ENCODE measurements at regions not wholly inside any gene's neighbourhood (a gene's known extent, or its start where the extent isn't known, plus 50 kb on each side); places are given as distances from the start of the nearest gene placed in this dataset.

- no peak overlapping the region for H3K4ac ChIP-seq (ENCODE audit: low read depth, low read length)
- H4K8ac ChIP-seq (ENCODE audit: low read depth, low read length), result no peak overlapping the region
- H2BK12ac ChIP-seq (ENCODE audit: low read length), result no peak overlapping the region
- H2BK5ac ChIP-seq (ENCODE audit: low read depth, low read length, poor library complexity), result no peak overlapping the region
- WGBS (ENCODE audit: extremely low coverage, insufficient coverage, insufficient read length), result no CpG with 5 or more reads among the region's 3 CpGs
- H3K79me1 ChIP-seq (ENCODE audit: low read length), result no peaks in the 10 kb centered on the region
- H3K4me1 ChIP-seq (ENCODE audit: control insufficient read depth in 1 of 2, insufficient read depth in 2 of 2, low read length in 2 of 2), result no peaks in the 10 kb centered on the region
- no peak overlapping the region for H4K91ac ChIP-seq (ENCODE audit: low read depth, low read length)
- no peaks in the 10 kb centered on the region for H3K27me3 ChIP-seq (ENCODE audit: insufficient read depth, low read length)
- H3K79me2 ChIP-seq (ENCODE audit: control insufficient read depth, insufficient read depth, low read length, poor library complexity), result no peaks in the 10 kb centered on the region
- H3K9ac ChIP-seq (ENCODE audit: low read length), result no peak overlapping the region
- no peak overlapping the region for H2BK120ac ChIP-seq (ENCODE audit: insufficient read depth, low read length, poor library complexity)
- H3K27ac ChIP-seq (ENCODE audit: low read depth, low read length), result no peak overlapping the region
- no peak for DNase-seq
- H3K23ac ChIP-seq (ENCODE audit: low read length), result no peak overlapping the region
- no peak overlapping the region for H3K4me2 ChIP-seq (ENCODE audit: low read length)
- no peaks in the 10 kb centered on the region for H3K36me3 ChIP-seq (ENCODE audit: control insufficient read depth in 1 of 2, insufficient read depth in 2 of 2, low read length in 2 of 2)
- no peak overlapping the region for H3K4me3 ChIP-seq (ENCODE audit: low read depth, low read length)
- H3K9me3 ChIP-seq (ENCODE audit: insufficient read depth, low read depth, low read length), result no peaks in the 10 kb centered on the region
- no peak overlapping the region for H4K12ac ChIP-seq (ENCODE audit: low read depth, low read length)
- no peak overlapping the region for H3K14ac ChIP-seq (ENCODE audit: low read length)
- H2AFZ ChIP-seq (ENCODE audit: insufficient read depth, low read length, poor library complexity), result no peak overlapping the region
- no peak overlapping the region for H2AK5ac ChIP-seq (ENCODE audit: low read length)
- no peak overlapping the region for H3K18ac ChIP-seq (ENCODE audit: low read length)
Measured at GRCh38 chr12:24394246-24394645, 444.8 kb upstream of the SOX5 start.

DNA sequence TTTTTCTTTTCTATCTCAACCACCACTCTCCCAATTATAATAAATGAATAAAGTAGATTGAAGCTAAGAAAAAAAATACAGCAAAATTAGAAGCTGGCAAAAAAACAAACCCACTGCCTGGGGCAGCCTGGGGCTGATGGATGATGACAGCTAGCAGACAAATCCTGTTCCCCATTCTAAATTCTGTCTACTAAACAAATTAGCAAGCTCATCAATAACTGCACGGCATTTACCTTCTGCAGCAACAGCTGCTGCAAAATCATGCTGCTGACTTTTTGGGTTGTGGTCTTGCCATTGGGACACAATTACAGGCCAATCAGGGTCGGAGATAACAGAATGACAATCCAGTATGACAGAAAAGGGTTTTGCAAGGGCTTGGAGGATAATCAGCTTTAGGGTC is 443.6 kb upstream of the SOX5 start:
- no peak overlapping the region for H3K14ac ChIP-seq (ENCODE audit: low read length)
- H2BK12ac ChIP-seq (ENCODE audit: low read length), result no peak overlapping the region
- no peak overlapping the region for H2BK120ac ChIP-seq (ENCODE audit: insufficient read depth, low read length, poor library complexity)
- H4K91ac ChIP-seq (ENCODE audit: low read depth, low read length), result no peak overlapping the region
- no peaks in the 10 kb centered on the region for H3K36me3 ChIP-seq (ENCODE audit: control insufficient read depth in 1 of 2, insufficient read depth in 2 of 2, low read length in 2 of 2)
- no peak for DNase-seq
- no peak overlapping the region for H2AK5ac ChIP-seq (ENCODE audit: low read length)
- WGBS (ENCODE audit: extremely low coverage, insufficient coverage, insufficient read length), result no CpG with 5 or more reads among the region's 2 CpGs
- no peak overlapping the region for H3K4me3 ChIP-seq (ENCODE audit: low read depth, low read length)
- no peaks in the 10 kb centered on the region for H3K9me3 ChIP-seq (ENCODE audit: insufficient read depth, low read depth, low read length)
- H3K18ac ChIP-seq (ENCODE audit: low read length), result no peak overlapping the region
- no peaks in the 10 kb centered on the region for H3K27me3 ChIP-seq (ENCODE audit: insufficient read depth, low read length)
- H3K4me1 ChIP-seq (ENCODE audit: control insufficient read depth in 1 of 2, insufficient read depth in 2 of 2, low read length in 2 of 2), result no peaks in the 10 kb centered on the region
- H2BK5ac ChIP-seq (ENCODE audit: low read depth, low read length, poor library complexity), result no peak overlapping the region
- no peaks in the 10 kb centered on the region for H3K79me1 ChIP-seq (ENCODE audit: low read length)
- H3K4me2 ChIP-seq (ENCODE audit: low read length), result no peak overlapping the region
- H2AFZ ChIP-seq (ENCODE audit: insufficient read depth, low read length, poor library complexity), result no peak overlapping the region
- H3K79me2 ChIP-seq (ENCODE audit: control insufficient read depth, insufficient read depth, low read length, poor library complexity), result no peaks in the 10 kb centered on the region
- no peak overlapping the region for H3K9ac ChIP-seq (ENCODE audit: low read length)
- no peak overlapping the region for H4K12ac ChIP-seq (ENCODE audit: low read depth, low read length)
- H3K4ac ChIP-seq (ENCODE audit: low read depth, low read length), result no peak overlapping the region
- H4K8ac ChIP-seq (ENCODE audit: low read depth, low read length), result no peak overlapping the region
- H3K23ac ChIP-seq (ENCODE audit: low read length), result no peak overlapping the region
- no peak overlapping the region for H3K27ac ChIP-seq (ENCODE audit: low read depth, low read length)

DNA sequence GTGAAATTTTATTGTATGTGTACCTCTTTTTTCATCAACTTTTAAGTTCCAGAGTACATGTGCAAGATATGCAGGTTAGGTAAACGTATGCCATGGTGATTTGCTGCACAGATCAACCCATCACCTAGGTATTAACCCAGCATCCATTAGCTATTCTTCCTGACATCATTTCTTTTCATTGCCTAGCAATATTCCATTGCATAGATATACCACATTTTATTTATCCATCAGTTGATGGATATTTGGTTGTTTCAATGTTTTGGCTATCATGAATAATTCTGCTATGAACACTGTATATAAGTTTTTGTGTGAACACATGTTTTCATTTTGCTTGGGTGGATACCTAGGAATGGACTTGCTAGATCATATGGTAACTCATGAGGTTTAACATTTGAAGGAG is 439.9 kb upstream of the SOX5 start:
- no peak overlapping the region for H3K4me3 ChIP-seq (ENCODE audit: low read depth, low read length)
- H3K36me3 ChIP-seq (ENCODE audit: control insufficient read depth in 1 of 2, insufficient read depth in 2 of 2, low read length in 2 of 2), result no peaks in the 10 kb centered on the region
- no peak overlapping the region for H3K14ac ChIP-seq (ENCODE audit: low read length)
- no peak overlapping the region for H2AFZ ChIP-seq (ENCODE audit: insufficient read depth, low read length, poor library complexity)
- no peak overlapping the region for H4K91ac ChIP-seq (ENCODE audit: low read depth, low read length)
- H3K9me3 ChIP-seq (ENCODE audit: insufficient read depth, low read depth, low read length), result no peaks in the 10 kb centered on the region
- no peak overlapping the region for H3K4me2 ChIP-seq (ENCODE audit: low read length)
- H2BK120ac ChIP-seq (ENCODE audit: insufficient read depth, low read length, poor library complexity), result no peak overlapping the region
- H3K79me2 ChIP-seq (ENCODE audit: control insufficient read depth, insufficient read depth, low read length, poor library complexity), result no peaks in the 10 kb centered on the region
- no peak overlapping the region for H3K27ac ChIP-seq (ENCODE audit: low read depth, low read length)
- WGBS (ENCODE audit: extremely low coverage, insufficient coverage, insufficient read length), result no CpG with 5 or more reads among the region's 1 CpG
- no peak overlapping the region for H3K18ac ChIP-seq (ENCODE audit: low read length)
- no peaks in the 10 kb centered on the region for H3K4me1 ChIP-seq (ENCODE audit: control insufficient read depth in 1 of 2, insufficient read depth in 2 of 2, low read length in 2 of 2)
- H4K8ac ChIP-seq (ENCODE audit: low read depth, low read length), result no peak overlapping the region
- H2AK5ac ChIP-seq (ENCODE audit: low read length), result no peak overlapping the region
- no peak overlapping the region for H2BK5ac ChIP-seq (ENCODE audit: low read depth, low read length, poor library complexity)
- H4K12ac ChIP-seq (ENCODE audit: low read depth, low read length), result no peak overlapping the region
- H3K23ac ChIP-seq (ENCODE audit: low read length), result no peak overlapping the region
- H3K79me1 ChIP-seq (ENCODE audit: low read length), result no peaks in the 10 kb centered on the region
- H3K4ac ChIP-seq (ENCODE audit: low read depth, low read length), result no peak overlapping the region
- no peak overlapping the region for H2BK12ac ChIP-seq (ENCODE audit: low read length)
- no peaks in the 10 kb centered on the region for H3K27me3 ChIP-seq (ENCODE audit: insufficient read depth, low read length)
- no peak overlapping the region for H3K9ac ChIP-seq (ENCODE audit: low read length)
- DNase-seq, result no peak

DNA sequence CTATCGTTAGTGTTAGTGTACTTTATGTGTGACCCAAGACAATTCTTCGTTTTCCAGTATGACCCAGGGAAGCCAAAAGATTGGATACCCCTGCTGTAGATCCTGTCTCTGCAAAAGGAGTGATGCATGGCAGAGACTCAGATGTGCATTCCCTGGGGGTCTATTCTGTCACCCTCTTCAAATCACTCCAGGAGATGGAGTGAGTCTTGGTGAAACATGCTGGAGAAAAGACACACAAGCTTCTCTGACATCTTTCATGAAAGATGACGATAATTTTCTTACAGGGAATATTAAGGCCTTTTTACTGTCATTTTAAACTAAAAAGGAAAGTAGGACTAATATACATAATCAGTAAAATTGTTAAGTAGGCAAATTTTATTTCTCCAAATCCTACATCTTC is 437.9 kb upstream of the SOX5 start:
- Histone ChIP-seq H2AK5ac (ENCODE audit: low read length) (no peak overlapping the region), H2BK12ac (ENCODE audit: low read length) (no peak overlapping the region), H3K14ac (ENCODE audit: low read length) (no peak overlapping the region), H3K23ac (ENCODE audit: low read length) (no peak overlapping the region), H3K4me1 (ENCODE audit: control insufficient read depth in 1 of 2, insufficient read depth in 2 of 2, low read length in 2 of 2) (no peaks in the 10 kb centered on the region), H4K91ac (ENCODE audit: low read depth, low read length) (no peak overlapping the region), H3K36me3 (ENCODE audit: control insufficient read depth in 1 of 2, insufficient read depth in 2 of 2, low read length in 2 of 2) (no peaks in the 10 kb centered on the region), H4K8ac (ENCODE audit: low read depth, low read length) (no peak overlapping the region), H3K4me3 (ENCODE audit: low read depth, low read length) (no peak overlapping the region), H3K79me2 (ENCODE audit: control insufficient read depth, insufficient read depth, low read length, poor library complexity) (no peaks in the 10 kb centered on the region), H3K79me1 (ENCODE audit: low read length) (no peaks in the 10 kb centered on the region), H2BK5ac (ENCODE audit: low read depth, low read length, poor library complexity) (no peak overlapping the region), H3K4me2 (ENCODE audit: low read length) (no peak overlapping the region), H3K4ac (ENCODE audit: low read depth, low read length) (no peak overlapping the region), H2AFZ (ENCODE audit: insufficient read depth, low read length, poor library complexity) (no peak overlapping the region), H3K18ac (ENCODE audit: low read length) (no peak overlapping the region), H2BK120ac (ENCODE audit: insufficient read depth, low read length, poor library complexity) (no peak overlapping the region), H3K27ac (ENCODE audit: low read depth, low read length) (no peak overlapping the region), H3K9me3 (ENCODE audit: insufficient read depth, low read depth, low read length) (no peaks in the 10 kb centered on the region), H3K9ac (ENCODE audit: low read length) (no peak overlapping the region), H3K27me3 (ENCODE audit: insufficient read depth, low read length) (no peaks in the 10 kb centered on the region), H4K12ac (ENCODE audit: low read depth, low read length) (no peak overlapping the region)
- DNase-seq, result no peak
- WGBS (ENCODE audit: extremely low coverage, insufficient coverage, insufficient read length), result no CpG with 5 or more reads among the region's 3 CpGs

All from trophoblast cell (in vitro differentiated cells and primary cell).